NCI-H2227 (cell line): ENCODE measurements at regions not wholly inside any gene's neighbourhood (a gene's known extent, or its start where the extent isn't known, plus 50 kb on each side); places are given as distances from the start of the nearest gene placed in this dataset.

Source experiments
- DNase-seq: peaks from one replicate; lab custom pipeline; 2025; ENCODE audit not compliant: unreplicated experiment; lab: John Stamatoyannopoulos, UW

- peak; percentile 85 for DNase-seq
Observed at GRCh38 chr18:24975496-24976372, 376.2 kb downstream of the ZNF521 start.

GRCh38 chr18:24976502-24976901 is 375.5 kb downstream of the ZNF521 start:
- no peak for DNase-seq

- no peak for DNase-seq
Observed at GRCh38 chr18:24979235-24979634, 372.7 kb downstream of the ZNF521 start.

GRCh38 chr18:24982831-24983230 is 369.1 kb downstream of the ZNF521 start:
- no peak for DNase-seq

- DNase-seq: no peak
Observed at GRCh38 chr18:24983566-24984139, 368.3 kb downstream of the ZNF521 start.

- DNase-seq: no peak
Observed at GRCh38 chr18:24985586-24985985, 366.4 kb downstream of the ZNF521 start.

GRCh38 chr18:24986666-24987302 is 365.2 kb downstream of the ZNF521 start:
- DNase-seq: no peak

- no peak for DNase-seq
Observed at GRCh38 chr18:24987303-24988252, 364.4 kb downstream of the ZNF521 start.

GRCh38 chr18:24988253-24988840 is 363.6 kb downstream of the ZNF521 start:
- DNase-seq: no peak

GRCh38 chr18:24989760-24990593 is 362.0 kb downstream of the ZNF521 start:
- no peak for DNase-seq

GRCh38 chr18:24990671-24991134 is 361.3 kb downstream of the ZNF521 start:
- no peak for DNase-seq

GRCh38 chr18:24991141-24992060 is 360.6 kb downstream of the ZNF521 start:
- no peak for DNase-seq

GRCh38 chr18:24992491-24992890 is 359.5 kb downstream of the ZNF521 start:
- DNase-seq: no peak

GRCh38 chr18:24993628-24994027 is 358.3 kb downstream of the ZNF521 start:
- DNase-seq: no peak

GRCh38 chr18:24995056-24995455 is 356.9 kb downstream of the ZNF521 start:
- no peak for DNase-seq

GRCh38 chr18:24995755-24996154 is 356.2 kb downstream of the ZNF521 start:
- DNase-seq: no peak

GRCh38 chr18:24999650-25000267 is 352.2 kb downstream of the ZNF521 start:
- DNase-seq: no peak

- DNase-seq: no peak
Observed at GRCh38 chr18:25001803-25002202, 350.2 kb downstream of the ZNF521 start.
